Psoas muscle (tissue), 7 donors: ENCODE measurements at regions not wholly inside any gene's neighbourhood (a gene's known extent, or its start where the extent isn't known, plus 50 kb on each side); places are given as distances from the start of the nearest gene placed in this dataset.

ENCODE experiments used
- ATAC-seq, 4 donors: fragments of 200-7000 bp; cut with Tn5 transposase; one replicate each; pipeline ENCODE4 v1.9.1; 2020; ENCODE audit warnings: moderate library complexity in 3 of 4, mild to moderate bottlenecking in 2 of 4
- DNase-seq, 2 donors: peaks; one replicate each; pipeline ENCODE4 v3.0.0-alpha.2; 2020
- H3K27ac ChIP-seq: fragments of 200-600 bp; one replicate; pipeline ENCODE4 v1.8.0; 2022
- H3K27me3 ChIP-seq, 3 donors: fragments of 200-600 bp in 1 of 3; one replicate each; pipeline versions ENCODE4 v1.6.1 to v1.8.0; 2013 to 2022; ENCODE audit warnings: low read length in 2 of 3, mild to moderate bottlenecking in 2 of 3, moderate library complexity in 1 of 3; ENCODE audit not compliant: insufficient read depth in 3 of 3
- H3K36me3 ChIP-seq, 2 donors: fragments of 200-600 bp in 1 of 2; one replicate each; pipeline versions ENCODE4 v1.6.1 to v1.8.0; 2013 to 2022; ENCODE audit warnings: low read depth in 1 of 2, mild to moderate bottlenecking in 1 of 2, moderate library complexity in 1 of 2; ENCODE audit not compliant: insufficient read depth in 1 of 2
- H3K4me1 ChIP-seq: fragments of 200-600 bp; one replicate; pipeline ENCODE4 v1.8.0; 2022
- H3K4me3 ChIP-seq: fragments of 200-600 bp; one replicate; pipeline ENCODE4 v1.8.0; 2022; ENCODE audit warnings: mild to moderate bottlenecking
- H3K9me3 ChIP-seq: fragments of 200-600 bp; one replicate; pipeline ENCODE4 v1.8.0; 2022
- CTCF ChIP-seq: fragments of 200-600 bp; IDR thresholded peaks from one replicate; pipeline ENCODE4 v1.8.0; 2022; ENCODE audit warnings: antibody characterized with exemption
- WGBS, 3 donors: extraction: QIAGEN DNeasy Blood & Tissue Kit; methylation state at CpG; one replicate each; pipeline versions ENCODE4 v1.1.6 to v1.1.7; 2013; 5-methylcytosine and 5-hydroxymethylcytosine counted together
- intact Hi-C, 2 donors: fragments of 100-400 bp; cut with DNase I; formaldehyde crosslinking; loops; one replicate each; pipeline versions ENCODE4 v1.11.0 to v1.14.2; 2022
- donor health status: healthy with polysubstance abuse.
- donor health status: DM: no; HTN: no; CAD: no; lungs with moderate emphysema.
- donor health status: Bipolar disorder and iron deficiency.
- donor health status: healthy.
- donor health status: DM: yes; HTN: yes; CAD: no.
- donor health status: DM: no; HTN: no; CAD: no.
- donor health status: DM: yes; HTN: yes; CAD: no.

GRCh38 chr6:127030836-127031235, 87.6 kb upstream of the RSPO3 start:
- TF ChIP-seq CTCF, result no peak
- Histone ChIP-seq H3K4me3 (no peak overlapping the region), H3K27ac (no peak overlapping the region), H3K36me3 (no peaks in the 10 kb centered on the region), H3K9me3 (no peaks in the 10 kb centered on the region), H3K4me1 (no peaks in the 10 kb centered on the region), H3K27me3 (no peaks in the 10 kb centered on the region)
- DNase-seq (no peak), ATAC-seq (no peak)
- intact Hi-C loops, result no loop called here
- WGBS, 3 donors, result 43 to 52% (median 52%) methylated on average over 1 of the region's 1 CpG

DNA sequence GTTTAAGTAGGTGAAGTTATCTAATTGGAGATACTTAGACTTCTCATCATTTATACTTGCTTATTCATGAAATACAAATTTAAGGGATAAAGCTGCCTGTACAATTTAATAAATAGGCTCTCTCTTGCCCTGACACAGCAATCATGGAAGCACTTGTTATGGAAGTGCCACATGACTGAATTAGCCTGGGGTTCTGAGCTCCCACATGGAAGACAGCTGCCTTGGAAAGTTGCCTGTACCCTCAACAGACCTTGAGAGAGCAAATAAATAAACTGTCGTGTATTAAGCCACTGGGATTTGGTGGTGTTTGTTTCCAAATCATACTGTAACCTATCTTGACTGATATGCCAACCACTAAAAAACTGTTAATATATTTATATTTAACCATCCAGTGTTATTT, 87.0 kb upstream of the RSPO3 start:
- Histone ChIP-seq H3K9me3 (no peaks in the 10 kb centered on the region), H3K4me1 (no peaks in the 10 kb centered on the region), H3K36me3 (no peaks in the 10 kb centered on the region), H3K4me3 (no peak overlapping the region), H3K27me3 (no peaks in the 10 kb centered on the region), H3K27ac (no peak overlapping the region)
- DNase-seq (no peak), ATAC-seq (peak in 1 of 4 donors; percentile 52)
- no peak for TF ChIP-seq CTCF
- WGBS, 3 donors, result 6 to 19% (median 14%) methylated on average over 1 of the region's 1 CpG
- intact Hi-C loops, result no loop called here

GRCh38 chr6:127032971-127033370, 85.5 kb upstream of the RSPO3 start:
- Histone ChIP-seq H3K9me3 (no peaks in the 10 kb centered on the region), H3K4me3 (no peak overlapping the region), H3K27me3 (no peaks in the 10 kb centered on the region), H3K36me3 (no peaks in the 10 kb centered on the region), H3K4me1 (no peaks in the 10 kb centered on the region), H3K27ac (no peak overlapping the region)
- no peak for ATAC-seq
- intact Hi-C loops, result no loop called here
- no peak for DNase-seq
- 73 to 85% (median 73%) methylated on average over 3 of the region's 3 CpGs for WGBS, 3 donors
- TF ChIP-seq CTCF, result no peak

DNA sequence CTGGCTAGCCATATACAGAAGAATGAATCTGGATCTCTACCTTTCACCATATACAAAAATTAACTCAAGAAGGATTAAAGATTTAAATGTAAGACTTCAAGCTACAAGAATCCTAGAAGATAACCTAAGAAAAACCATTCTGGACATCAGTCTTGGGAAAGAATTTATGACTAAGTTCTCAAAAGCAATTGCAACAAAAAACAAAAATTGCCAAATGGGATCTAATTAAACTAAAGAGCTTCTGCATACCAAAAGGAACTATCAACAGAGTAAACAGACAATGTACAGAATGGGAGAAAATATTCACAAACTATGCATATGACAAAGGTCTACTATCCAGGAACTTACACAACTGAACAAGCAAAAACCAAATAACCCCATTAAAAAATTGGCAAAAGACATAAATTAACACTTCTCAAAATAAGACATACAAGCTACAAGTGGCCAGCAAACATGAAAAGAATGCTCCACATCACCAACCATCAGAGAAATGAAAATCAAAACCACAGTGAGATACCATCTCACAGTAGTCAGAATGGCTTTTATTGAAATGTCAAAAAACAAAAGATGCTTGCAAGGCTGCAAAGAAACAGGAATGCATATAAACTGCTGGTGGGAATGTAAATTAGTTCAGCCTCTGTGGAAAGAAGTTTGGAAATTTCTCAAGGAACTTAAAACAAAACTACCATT, 66.8 kb upstream of the RSPO3 start:
- intact Hi-C loops, result no loop called here
- Histone ChIP-seq H3K4me1 (no peaks in the 10 kb centered on the region), H3K4me3 (no peak overlapping the region), H3K36me3 (no peaks in the 10 kb centered on the region), H3K27ac (no peak overlapping the region), H3K9me3 (peaks cover 4% of the 10 kb centered on the region), H3K27me3 (no peaks in the 10 kb centered on the region)
- no peak for TF ChIP-seq CTCF
- DNase-seq, result no peak
- no peak for ATAC-seq
